GM19372 (cell line): ENCODE measurements at regions not wholly inside any gene's neighbourhood (a gene's known extent, or its start where the extent isn't known, plus 50 kb on each side); places are given as distances from the start of the nearest gene placed in this dataset.
"Not testable (repeated sequence)": the region's sequence is repeated elsewhere in the genome, so short reads cannot be mapped to it uniquely, and the experiment has no call there.

Experiments
- ATAC-seq: cut with Tn5 transposase; IDR thresholded peaks from one replicate; pipeline ENCODE4 v1.9.1; 2021; ENCODE audit warnings: mild to moderate bottlenecking, low read depth, moderate library complexity; ENCODE audit not compliant: unreplicated experiment

GRCh38 chr13:81302677-81303076 lies 961.8 kb upstream of the SPRY2 start:
- ATAC-seq: no peak

DNA sequence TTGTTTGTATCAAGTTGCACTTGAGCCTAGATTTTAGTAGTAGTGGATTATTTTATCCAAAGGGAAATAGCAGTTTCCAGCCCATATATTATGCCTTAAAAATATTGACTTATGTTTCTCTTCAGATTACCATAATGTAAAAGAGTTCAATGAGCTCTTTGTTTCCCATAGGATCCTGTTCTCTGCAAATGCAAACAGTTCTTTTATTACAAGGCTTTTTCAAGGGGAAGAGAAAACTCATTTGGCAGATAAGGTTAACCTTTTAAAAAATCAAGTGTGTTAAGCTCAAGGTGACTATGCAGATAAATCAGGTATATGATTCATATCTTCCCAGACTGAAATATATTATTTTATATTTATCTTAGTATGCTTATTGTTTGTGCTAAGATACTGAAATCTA lies 961.2 kb upstream of the SPRY2 start:
- no peak for ATAC-seq

- ATAC-seq: no peak
Observed at GRCh38 chr13:81295177-81295576, 954.3 kb upstream of the SPRY2 start.

DNA sequence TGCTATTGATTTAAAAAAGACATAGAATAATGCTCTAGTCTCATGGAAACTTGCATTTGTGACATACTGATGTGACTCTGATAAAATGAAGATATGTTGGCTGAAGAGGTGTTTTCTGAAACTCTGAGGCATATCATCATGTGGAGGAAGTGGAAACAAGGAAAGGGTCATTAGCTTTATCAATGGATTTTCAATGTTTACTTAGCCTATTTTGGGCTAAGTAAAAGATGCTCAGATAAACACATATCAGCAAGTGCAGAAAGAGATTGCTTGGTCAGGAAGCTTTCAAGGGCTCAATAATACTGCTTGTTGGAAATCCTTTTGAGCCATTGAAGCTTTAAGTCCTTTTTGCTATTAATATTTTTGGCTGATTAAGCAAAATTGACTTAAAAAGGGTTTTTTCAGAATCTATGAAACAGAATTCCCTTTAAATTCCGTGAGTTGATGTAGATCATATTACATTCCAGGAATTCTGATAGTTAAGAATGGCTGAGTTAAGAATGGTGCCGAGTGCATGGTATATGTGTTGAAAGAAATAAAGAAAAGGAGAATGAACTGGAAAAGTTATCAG lies 952.8 kb upstream of the SPRY2 start:
- no peak for ATAC-seq

GRCh38 chr13:81283561-81283960 lies 942.6 kb upstream of the SPRY2 start:
- ATAC-seq: no peak

GRCh38 chr13:81283062-81283461 lies 942.1 kb upstream of the SPRY2 start:
- no peak for ATAC-seq

DNA sequence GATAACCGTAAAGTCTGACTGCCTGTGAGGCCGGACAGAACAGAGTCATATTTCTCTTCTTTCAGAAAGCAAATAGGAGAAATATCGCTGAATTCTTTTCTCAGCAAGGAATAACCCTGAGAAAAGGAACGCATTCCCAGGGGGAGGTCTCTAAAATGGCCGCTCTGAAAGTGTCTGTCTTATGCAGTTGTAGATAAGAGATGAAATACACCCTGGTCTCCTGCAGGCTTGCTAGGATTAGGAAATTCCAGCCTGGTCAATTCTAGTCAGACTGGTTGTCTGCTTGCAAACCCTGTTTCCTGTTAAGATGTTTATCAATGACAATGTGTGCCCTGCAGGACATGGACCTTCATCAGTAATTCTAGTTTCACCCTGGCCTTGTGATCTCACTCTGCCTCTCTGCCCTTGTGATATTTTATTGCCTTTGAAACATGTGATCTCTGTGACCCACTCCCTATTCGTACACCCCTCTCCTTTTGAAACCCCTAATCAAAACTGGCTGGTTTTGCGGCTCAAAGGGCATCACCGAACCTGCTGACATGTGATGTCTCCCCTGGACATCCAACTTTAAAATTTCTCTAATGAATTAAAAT lies 934.8 kb upstream of the SPRY2 start:
- ATAC-seq: no peak

GRCh38 chr13:81247711-81248110 lies 906.8 kb upstream of the SPRY2 start:
- no peak for ATAC-seq

- ATAC-seq: no peak
Observed at GRCh38 chr13:81246556-81246955, 905.6 kb upstream of the SPRY2 start.

- no peak for ATAC-seq
Observed at GRCh38 chr13:81244011-81244410, 903.1 kb upstream of the SPRY2 start.

DNA sequence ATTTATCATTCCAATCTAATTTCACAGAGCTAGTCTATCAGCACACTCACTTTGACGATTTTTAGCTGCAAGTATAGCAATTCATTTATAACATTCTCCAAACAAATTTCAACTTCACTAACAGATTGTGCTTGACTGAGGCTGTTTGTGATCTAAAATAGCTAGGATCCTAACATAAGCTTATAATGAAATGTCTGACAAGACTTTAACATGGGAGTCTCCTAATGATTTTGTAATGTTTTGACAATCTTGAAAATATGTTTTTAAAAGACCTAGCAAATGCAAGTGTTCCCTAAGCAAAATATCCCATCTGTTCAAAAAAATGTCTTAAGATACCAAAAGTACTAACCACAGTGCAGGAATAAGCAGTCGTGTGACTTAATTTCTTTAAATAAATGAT lies 889.5 kb upstream of the SPRY2 start:
- no peak for ATAC-seq

DNA sequence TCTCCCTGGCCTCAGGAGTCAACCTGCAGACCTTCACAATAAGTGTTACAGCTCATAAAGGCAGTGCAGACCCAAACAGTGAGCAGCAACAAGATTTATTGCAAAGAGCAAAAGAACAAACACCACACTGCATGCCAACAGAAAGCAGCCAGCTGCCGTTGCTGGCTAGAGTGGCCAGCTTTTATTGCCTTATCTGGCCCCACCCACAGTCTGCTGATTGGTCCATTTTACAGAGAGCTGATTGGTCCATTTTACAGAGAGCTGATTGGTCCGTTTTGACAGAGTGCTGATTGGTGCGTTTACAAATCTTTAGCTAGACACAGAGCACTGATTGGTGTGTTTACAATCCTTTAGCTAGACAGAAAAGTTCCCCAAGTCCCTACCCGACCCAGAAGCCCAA lies 885.9 kb upstream of the SPRY2 start:
- ATAC-seq: not testable (repeated sequence)

DNA sequence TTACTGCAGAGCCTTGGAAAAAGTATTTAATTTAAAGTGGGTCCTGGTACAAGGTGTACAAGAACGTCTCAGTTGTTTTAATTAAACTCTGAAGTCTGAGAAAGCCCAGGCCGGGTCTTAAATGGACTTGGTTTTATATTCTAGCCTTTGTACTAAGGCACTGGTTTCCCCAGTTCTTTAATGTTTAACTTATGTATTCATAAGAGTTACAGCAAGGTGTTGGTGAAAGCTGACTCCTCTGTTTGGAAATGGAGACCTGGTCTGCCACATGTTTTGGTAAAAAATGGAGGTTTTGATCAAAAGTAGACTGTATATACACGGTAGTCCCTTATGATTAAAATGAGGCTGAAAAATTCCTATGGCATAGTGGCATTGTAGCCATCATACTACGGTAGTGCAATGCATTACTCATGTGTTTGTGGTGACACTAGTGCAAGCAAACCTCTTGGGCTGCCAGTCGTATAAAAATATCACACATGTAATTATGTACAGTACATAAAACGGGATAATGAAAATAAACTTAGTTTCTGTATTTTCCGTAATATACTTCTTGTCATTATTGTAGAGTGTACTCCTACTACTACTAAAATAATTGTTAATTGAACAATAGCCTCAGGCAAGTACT lies 883.4 kb upstream of the SPRY2 start:
- ATAC-seq: no peak

GRCh38 chr13:81223778-81224177 lies 882.9 kb upstream of the SPRY2 start:
- no peak for ATAC-seq

- no peak for ATAC-seq
Observed at GRCh38 chr13:81211713-81212112, 870.8 kb upstream of the SPRY2 start.

DNA sequence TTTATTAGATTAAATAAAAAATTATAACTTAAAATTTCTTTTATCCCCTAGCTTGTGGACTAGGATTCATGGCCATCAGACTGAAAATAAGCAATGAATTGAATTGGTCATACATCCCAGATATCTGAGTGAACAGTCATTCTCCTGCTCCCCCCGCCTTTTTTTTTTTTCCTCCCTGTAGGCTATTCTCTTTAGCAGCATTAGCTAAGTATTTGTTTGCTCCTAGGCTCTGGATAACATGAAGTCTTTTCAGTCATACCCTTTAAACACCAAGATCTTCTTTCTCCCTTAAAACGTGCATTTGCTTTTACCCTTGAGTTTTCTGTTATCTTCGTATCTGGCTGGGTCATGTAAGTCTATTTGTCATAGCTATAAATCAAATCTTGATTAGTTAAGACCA lies 866.7 kb upstream of the SPRY2 start:
- ATAC-seq: no peak

- no peak for ATAC-seq
Observed at GRCh38 chr13:81207231-81207630, 866.3 kb upstream of the SPRY2 start.

DNA sequence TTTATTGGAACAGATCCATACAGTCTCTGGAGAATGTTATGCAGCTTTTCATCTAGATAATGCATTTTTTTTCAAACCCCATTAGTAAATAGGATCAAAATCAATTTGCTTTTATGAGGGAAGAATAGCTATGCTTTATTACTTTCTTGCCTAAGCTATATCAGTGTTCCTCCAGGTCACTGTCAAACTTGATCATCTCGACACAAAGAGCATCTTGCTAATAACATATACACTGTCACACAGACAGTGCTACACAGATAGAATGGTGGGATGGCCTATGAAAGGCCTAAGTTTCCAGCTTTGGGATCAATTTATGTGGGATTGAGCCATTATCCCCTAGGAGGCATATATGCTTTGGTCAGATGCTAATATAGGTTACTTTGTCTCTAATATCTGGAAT lies 862.9 kb upstream of the SPRY2 start:
- no peak for ATAC-seq

- no peak for ATAC-seq
Observed at GRCh38 chr13:81199956-81200355, 859.0 kb upstream of the SPRY2 start.

- no peak for ATAC-seq
Observed at GRCh38 chr13:81197966-81198365, 857.0 kb upstream of the SPRY2 start.

- no peak for ATAC-seq
Observed at GRCh38 chr13:81197483-81197882, 856.6 kb upstream of the SPRY2 start.

DNA sequence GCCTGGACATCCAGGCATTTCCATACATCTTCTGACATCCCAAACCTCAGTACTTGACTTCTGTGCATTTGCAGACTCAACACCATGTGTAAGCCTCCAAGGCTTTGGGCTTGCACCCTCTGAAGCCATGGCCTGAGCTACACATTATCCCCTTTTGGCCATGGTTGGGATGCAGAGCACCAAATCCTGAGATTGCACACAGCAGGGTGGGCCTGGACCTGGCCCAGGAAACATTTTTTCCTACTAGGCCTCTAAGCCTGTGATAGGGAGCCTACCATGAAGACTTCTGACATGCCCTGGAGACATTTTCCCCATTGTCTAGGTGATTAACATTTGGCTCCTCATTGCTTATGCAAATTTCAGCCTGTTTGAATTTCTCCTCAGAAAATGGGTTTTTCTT lies 853.4 kb upstream of the SPRY2 start:
- ATAC-seq: no peak
